Gastroesophageal sphincter (tissue), 3 donors: ENCODE measurements at regions not wholly inside any gene's neighbourhood (a gene's known extent, or its start where the extent isn't known, plus 50 kb on each side); places are given as distances from the start of the nearest gene placed in this dataset.

Source experiments
- POLR2A ChIP-seq, 2 donors: fragments of 450-650 bp; IDR thresholded peaks; one replicate each; pipeline ENCODE4 v1.6.1; 2017; ENCODE audit warnings: antibody characterized with exemption in 2 of 2, mild to moderate bottlenecking in 2 of 2, moderate library complexity in 1 of 2
- POLR2AphosphoS5 ChIP-seq: sonication (generic); formaldehyde crosslinking; IDR thresholded peaks from one replicate; pipeline ENCODE4 v1.6.1; 2017; ENCODE audit warnings: antibody characterized with exemption
- TF ChIP-seq, protein P1 (sequence below), 4 experiments: fragments of 200-600 bp in 2 of 4; fragments of 450-650 bp in 2 of 4; sonication (generic) in 1 of 4; IDR thresholded peaks; one replicate each; pipeline ENCODE4 v1.5.1; 2017 to 2019; ENCODE audit warnings: antibody characterized with exemption in 4 of 4, mild to moderate bottlenecking in 2 of 4, moderate library complexity in 2 of 4

DNA sequence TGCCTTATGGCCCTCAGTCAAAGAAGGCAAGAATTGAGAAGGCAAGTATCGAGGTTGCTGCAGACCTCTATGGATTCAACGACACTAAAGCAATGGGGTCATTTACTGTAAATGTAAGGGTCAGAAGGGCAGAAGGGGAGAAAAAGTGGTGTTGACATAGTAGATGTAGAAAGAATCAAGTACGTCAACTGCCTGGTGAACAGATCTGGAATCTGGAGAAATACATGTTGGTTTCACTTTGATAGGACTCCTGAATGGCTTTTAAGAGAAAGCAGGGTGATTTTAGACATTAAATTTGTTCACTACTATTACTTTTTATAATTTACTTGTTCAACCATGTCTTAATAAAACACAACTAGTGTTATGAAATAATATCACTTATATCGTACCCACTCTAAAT is 81.3 kb upstream of the FSTL5 start:
- TF ChIP-seq, protein P1, sequence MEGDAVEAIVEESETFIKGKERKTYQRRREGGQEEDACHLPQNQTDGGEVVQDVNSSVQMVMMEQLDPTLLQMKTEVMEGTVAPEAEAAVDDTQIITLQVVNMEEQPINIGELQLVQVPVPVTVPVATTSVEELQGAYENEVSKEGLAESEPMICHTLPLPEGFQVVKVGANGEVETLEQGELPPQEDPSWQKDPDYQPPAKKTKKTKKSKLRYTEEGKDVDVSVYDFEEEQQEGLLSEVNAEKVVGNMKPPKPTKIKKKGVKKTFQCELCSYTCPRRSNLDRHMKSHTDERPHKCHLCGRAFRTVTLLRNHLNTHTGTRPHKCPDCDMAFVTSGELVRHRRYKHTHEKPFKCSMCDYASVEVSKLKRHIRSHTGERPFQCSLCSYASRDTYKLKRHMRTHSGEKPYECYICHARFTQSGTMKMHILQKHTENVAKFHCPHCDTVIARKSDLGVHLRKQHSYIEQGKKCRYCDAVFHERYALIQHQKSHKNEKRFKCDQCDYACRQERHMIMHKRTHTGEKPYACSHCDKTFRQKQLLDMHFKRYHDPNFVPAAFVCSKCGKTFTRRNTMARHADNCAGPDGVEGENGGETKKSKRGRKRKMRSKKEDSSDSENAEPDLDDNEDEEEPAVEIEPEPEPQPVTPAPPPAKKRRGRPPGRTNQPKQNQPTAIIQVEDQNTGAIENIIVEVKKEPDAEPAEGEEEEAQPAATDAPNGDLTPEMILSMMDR (IDR thresholded peaks at IDR 0.05) = no peak
- no peak for TF ChIP-seq POLR2AphosphoS5
- no peak for TF ChIP-seq POLR2A (IDR thresholded peaks at IDR 0.05)
